ENCODE measurements at regions not wholly inside any gene's neighbourhood (a gene's known extent, or its start where the extent isn't known, plus 50 kb on each side); places are given as distances from the start of the nearest gene placed in this dataset.

GRCh38 chr3:72159487-72159886, 374.5 kb upstream of the PROK2 start:
- H3K4me1 Mint-ChIP-seq: peaks cover 7 to 26% of the 10 kb centered on the region in 2 experiments
- H3K4me2 ChIP-seq (ENCODE audit: insufficient read depth, insufficient read length, low read length): no peak overlapping the region
- no peak overlapping the region for H3K23ac ChIP-seq (ENCODE audit: insufficient read length, low read depth, low read length)

More at GRCh38 chr3:72159487-72159886, 374.5 kb upstream of the PROK2 start:
- no peak for TF ChIP-seq CTCF (conservative IDR thresholded peaks at IDR 0.05)
- H3K9me3 Mint-ChIP-seq: no peaks in the 10 kb centered on the region; a peak in 1 of 5 replicates
- Histone ChIP-seq H4K8ac (replicated peaks; ENCODE audit: insufficient read length, low read depth, low read length) (no peak overlapping the region), H3K56ac (ENCODE audit: insufficient read length, low read depth, low read length) (no peak overlapping the region), H2BK120ac (ENCODE audit: low read depth, low read length, poor library complexity, severe bottlenecking) (no peak overlapping the region), H4K5ac (ENCODE audit: insufficient read length, low read depth, low read length) (no peak overlapping the region), H3K14ac (ENCODE audit: insufficient read depth, low read length) (no peak overlapping the region), H4K91ac (ENCODE audit: insufficient read length, low read depth, low read length) (no peak overlapping the region), H2BK15ac (ENCODE audit: low read depth, low read length) (no peak overlapping the region), H3K27me3 (ENCODE audit: insufficient read depth, low read length) (no peaks in the 10 kb centered on the region), H3K9ac (ENCODE audit: extremely low read depth, insufficient read length, low read length) (no peak overlapping the region), H2BK5ac (ENCODE audit: insufficient read length, low read length) (no peak overlapping the region), H3K23me2 (ENCODE audit: insufficient read length, low read depth, low read length, poor library complexity, severe bottlenecking) (no peaks in the 10 kb centered on the region), H3K4me1 (ENCODE audit: insufficient read depth, low read length) (no peaks in the 10 kb centered on the region), H4K20me1 (ENCODE audit: control insufficient read depth, insufficient read depth, insufficient read length) (no peaks in the 10 kb centered on the region), H3K4ac (ENCODE audit: low read depth, low read length) (no peak overlapping the region), H2AFZ (ENCODE audit: low read length) (no peak overlapping the region), H3T11ph (ENCODE audit: low read length) (no peak overlapping the region), H3K79me1 (ENCODE audit: insufficient read depth, low read depth, low read length, poor library complexity, severe bottlenecking) (no peaks in the 10 kb centered on the region), H2BK20ac (ENCODE audit: low read depth, low read length, poor library complexity, severe bottlenecking) (no peak overlapping the region), H2AK5ac (ENCODE audit: insufficient read length, low read length) (no peak overlapping the region), H3K27ac (ENCODE audit: insufficient read length, low read depth, low read length) (no peak overlapping the region), H3K9me3 (ENCODE audit: control insufficient read depth, low read depth, low read length) (no peaks in the 10 kb centered on the region), H2BK12ac (ENCODE audit: insufficient read length, low read depth, low read length) (no peak overlapping the region), H3K79me2 (ENCODE audit: insufficient read depth, low read length) (no peaks in the 10 kb centered on the region), H3K18ac (ENCODE audit: insufficient read length, low read depth, low read length) (no peak overlapping the region)
- no CpG with 5 or more reads among the region's 2 CpGs for WGBS (ENCODE audit: extremely low coverage, insufficient read length, low lambda C conversion rate)
- H3K27me3 Mint-ChIP-seq (ENCODE audit: low read depth): peaks cover 1% of the 10 kb centered on the region; the same call in 1 of the 2 replicates
- DNase-seq: no peak
- no peaks in the 10 kb centered on the region; a peak in 1 of 7 replicates for H3K36me3 Mint-ChIP-seq (ENCODE audit: insufficient read depth in 1 of 3, low read depth in 3 of 3)
- H3K4me3 Mint-ChIP-seq: no peak overlapping the region
- no peak overlapping the region for H3K27ac Mint-ChIP-seq

Measured in H9 (cell line).